Immature natural killer cell (primary cell): ENCODE measurements at regions not wholly inside any gene's neighbourhood (a gene's known extent, or its start where the extent isn't known, plus 50 kb on each side); places are given as distances from the start of the nearest gene placed in this dataset.

Experiments
- DNase-seq, 3 donors: peaks; one replicate each; pipeline ENCODE4 v3.0.0; 2022; ENCODE audit warnings: mixed read lengths in 1 of 3
- H3K27ac Mint-ChIP-seq, 6 donors: one replicate each; pipeline ENCODE4 v1.8.0; 2020; ENCODE audit warnings: mixed read lengths in 6 of 6, mild to moderate bottlenecking in 5 of 6, inconsistent platforms in 4 of 6, moderate library complexity in 3 of 6
- H3K27me3 Mint-ChIP-seq, 3 donors: one replicate each; pipeline ENCODE4 v1.8.0; 2020 to 2021; ENCODE audit warnings: low read depth in 3 of 3, mild to moderate bottlenecking in 3 of 3, mixed read lengths in 3 of 3, moderate library complexity in 3 of 3, inconsistent platforms in 1 of 3
- H3K36me3 Mint-ChIP-seq, 3 donors: one replicate each; pipeline ENCODE4 v1.8.0; 2020; ENCODE audit warnings: mixed read lengths in 3 of 3, inconsistent platforms in 2 of 3, mild to moderate bottlenecking in 2 of 3
- H3K4me1 Mint-ChIP-seq, 2 donors: one replicate each; pipeline ENCODE4 v1.8.0; 2020; ENCODE audit warnings: inconsistent platforms in 2 of 2, mild to moderate bottlenecking in 2 of 2, mixed read lengths in 2 of 2, moderate library complexity in 1 of 2
- H3K4me3 Mint-ChIP-seq, 5 donors: one replicate each; pipeline ENCODE4 v1.8.0; 2020; ENCODE audit warnings: mild to moderate bottlenecking in 5 of 5, mixed read lengths in 5 of 5, inconsistent platforms in 3 of 5, moderate library complexity in 3 of 5
- H3K9me3 Mint-ChIP-seq, 6 donors: one replicate each; pipeline ENCODE4 v1.8.0; 2020; ENCODE audit warnings: mild to moderate bottlenecking in 6 of 6, mixed read lengths in 6 of 6, inconsistent platforms in 4 of 6, moderate library complexity in 3 of 6

DNA sequence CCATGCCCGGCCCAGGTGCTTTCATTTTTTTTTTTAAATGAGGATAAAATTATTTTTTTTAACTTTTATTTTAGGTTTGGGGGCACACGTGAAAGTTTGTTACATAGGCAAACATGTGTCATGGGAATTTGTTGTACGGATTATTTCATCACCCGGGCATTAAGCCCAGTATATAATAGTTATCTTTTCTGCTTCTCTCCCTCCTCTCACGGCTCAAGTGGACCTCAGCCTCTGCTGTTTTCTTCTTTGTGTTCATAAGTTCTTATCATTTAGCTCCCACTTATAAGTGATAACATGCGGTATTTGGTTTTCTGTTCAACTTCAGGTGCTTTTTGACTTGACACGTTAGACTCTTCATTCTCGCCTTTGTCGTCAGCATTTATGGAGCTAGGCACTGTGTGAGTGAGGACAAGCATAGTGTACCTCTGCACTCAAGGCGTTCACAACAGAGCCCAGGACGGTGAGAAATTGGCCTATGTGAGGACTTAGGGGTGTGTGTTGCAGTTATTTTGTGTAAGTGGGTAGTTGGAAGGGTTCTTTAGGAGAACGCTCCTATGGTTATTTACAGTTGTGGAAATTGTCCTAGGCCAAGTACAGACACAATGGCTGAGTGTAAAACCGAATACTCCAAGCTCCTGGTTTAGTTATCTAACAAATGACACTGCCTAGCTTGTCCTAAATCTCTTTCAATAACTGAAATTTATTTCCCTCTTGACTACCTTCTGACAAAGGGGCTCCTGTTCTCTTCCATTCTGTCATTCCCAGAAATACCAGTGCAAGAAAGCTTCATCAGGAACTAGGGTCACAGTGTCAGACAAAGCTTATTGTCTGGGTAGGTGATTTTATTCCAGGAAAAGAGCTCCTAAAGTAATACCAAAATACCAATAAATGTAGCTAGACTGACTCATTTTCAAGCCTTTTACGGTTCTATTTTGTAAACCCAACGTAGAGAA, 200.5 kb upstream of the PRICKLE1 start:
- H3K9me3 Mint-ChIP-seq: peaks cover 0 to 28% (median 2%) of the 10 kb centered on the region in 6 donors
- H3K4me1 Mint-ChIP-seq: no peaks in the 10 kb centered on the region
- H3K27me3 Mint-ChIP-seq: peaks cover 0 to 1% (median 0%) of the 10 kb centered on the region in 3 donors
- no peak overlapping the region for H3K27ac Mint-ChIP-seq
- no peak for DNase-seq
- H3K36me3 Mint-ChIP-seq: peaks cover 0 to 3% (median 0%) of the 10 kb centered on the region in 3 donors
- H3K4me3 Mint-ChIP-seq: no peak overlapping the region

DNA sequence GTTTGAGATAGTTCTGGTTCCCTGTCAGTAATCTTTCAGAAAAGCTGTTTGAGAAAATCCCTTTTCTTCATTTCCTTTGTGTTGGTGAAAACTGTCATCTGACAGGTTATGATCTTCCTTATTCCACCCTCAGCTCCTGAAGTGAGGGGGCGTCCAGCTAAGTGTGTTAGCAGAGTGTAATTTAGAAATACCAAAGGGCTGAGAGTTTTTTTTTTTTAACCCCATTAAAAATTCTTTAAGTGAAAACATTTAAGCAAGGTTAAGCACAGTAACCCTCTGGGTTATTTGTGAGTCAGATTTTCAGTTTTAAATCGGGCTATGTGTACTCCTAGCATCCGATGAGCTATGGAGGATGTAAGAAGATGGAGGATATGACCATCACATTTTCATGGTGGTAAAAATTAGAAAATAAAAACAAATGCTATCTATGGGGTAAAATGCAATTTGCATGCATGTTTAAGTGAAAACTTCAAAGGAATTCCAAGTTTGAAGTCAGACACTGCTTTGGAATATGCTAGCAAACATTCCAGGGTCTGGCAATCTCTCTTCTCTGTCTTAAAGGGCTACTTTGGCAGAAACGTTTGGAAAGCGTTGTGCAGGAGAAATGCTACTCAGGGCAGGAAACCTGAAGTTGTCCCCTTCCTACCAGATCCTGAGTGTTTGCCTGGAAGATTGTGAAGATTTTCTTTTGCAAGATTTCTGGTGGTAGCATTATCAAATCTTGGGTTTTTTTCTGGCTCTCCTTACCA, 197.0 kb upstream of the PRICKLE1 start:
- no peak for DNase-seq
- no peak overlapping the region for H3K27ac Mint-ChIP-seq
- peaks cover 0 to 1% (median 0%) of the 10 kb centered on the region in 3 donors for H3K27me3 Mint-ChIP-seq
- H3K4me1 Mint-ChIP-seq: no peaks in the 10 kb centered on the region
- H3K4me3 Mint-ChIP-seq: no peak overlapping the region
- peaks cover 0 to 3% (median 0%) of the 10 kb centered on the region in 3 donors for H3K36me3 Mint-ChIP-seq
- H3K9me3 Mint-ChIP-seq: peaks cover 0 to 23% (median 3%) of the 10 kb centered on the region in 6 donors

DNA sequence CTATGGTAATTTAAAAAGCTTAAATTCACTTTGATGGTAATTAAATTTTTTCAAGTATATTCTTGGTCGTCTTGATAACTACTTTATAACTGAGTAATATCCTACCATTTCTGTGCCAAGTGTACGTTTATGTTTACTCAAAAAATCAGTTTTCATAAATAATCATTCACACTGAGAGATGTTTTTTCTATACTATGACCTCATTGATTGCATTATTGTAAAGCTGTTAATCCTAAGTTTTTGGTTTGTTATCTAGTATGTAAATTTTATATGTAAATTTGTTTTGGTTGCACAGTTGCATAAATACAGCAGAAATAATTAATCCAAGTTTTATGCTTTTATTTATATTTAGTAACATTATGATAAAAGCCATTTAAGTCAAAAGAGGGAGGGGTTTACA, 196.4 kb upstream of the PRICKLE1 start:
- Mint-ChIP-seq H3K27me3 (peaks cover 0 to 1% (median 0%) of the 10 kb centered on the region in 3 donors), H3K9me3 (peaks cover 0 to 23% (median 3%) of the 10 kb centered on the region in 6 donors), H3K36me3 (peaks cover 0 to 3% (median 0%) of the 10 kb centered on the region in 3 donors), H3K4me3 (no peak overlapping the region), H3K27ac (no peak overlapping the region), H3K4me1 (no peaks in the 10 kb centered on the region)
- DNase-seq: no peak

DNA sequence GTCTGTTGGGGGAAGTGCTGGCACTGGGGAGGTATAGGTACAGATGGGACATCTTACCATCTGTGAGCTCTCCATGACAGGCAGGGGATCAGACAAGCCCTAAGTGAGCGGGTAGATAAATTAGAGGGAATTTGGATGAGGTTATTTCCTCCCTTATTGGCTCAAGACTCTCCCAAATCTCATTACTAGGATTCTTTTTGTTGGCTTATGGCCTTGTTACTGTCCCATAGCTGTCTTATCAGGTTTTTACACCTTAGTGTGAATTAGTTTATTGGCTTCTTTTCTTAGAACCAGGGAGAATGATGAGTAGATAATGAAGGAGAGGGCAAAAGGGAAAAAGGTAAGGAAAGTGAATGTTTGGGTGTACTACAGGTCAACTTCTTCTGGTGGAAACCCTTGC, 191.1 kb upstream of the PRICKLE1 start:
- no peak for DNase-seq
- no peaks in the 10 kb centered on the region for H3K4me1 Mint-ChIP-seq
- H3K27ac Mint-ChIP-seq: no peak overlapping the region
- no peaks in the 10 kb centered on the region for H3K36me3 Mint-ChIP-seq
- H3K4me3 Mint-ChIP-seq: no peak overlapping the region
- no peaks in the 10 kb centered on the region for H3K27me3 Mint-ChIP-seq
- H3K9me3 Mint-ChIP-seq: peaks cover 2 to 8% (median 4%) of the 10 kb centered on the region in 6 donors

DNA sequence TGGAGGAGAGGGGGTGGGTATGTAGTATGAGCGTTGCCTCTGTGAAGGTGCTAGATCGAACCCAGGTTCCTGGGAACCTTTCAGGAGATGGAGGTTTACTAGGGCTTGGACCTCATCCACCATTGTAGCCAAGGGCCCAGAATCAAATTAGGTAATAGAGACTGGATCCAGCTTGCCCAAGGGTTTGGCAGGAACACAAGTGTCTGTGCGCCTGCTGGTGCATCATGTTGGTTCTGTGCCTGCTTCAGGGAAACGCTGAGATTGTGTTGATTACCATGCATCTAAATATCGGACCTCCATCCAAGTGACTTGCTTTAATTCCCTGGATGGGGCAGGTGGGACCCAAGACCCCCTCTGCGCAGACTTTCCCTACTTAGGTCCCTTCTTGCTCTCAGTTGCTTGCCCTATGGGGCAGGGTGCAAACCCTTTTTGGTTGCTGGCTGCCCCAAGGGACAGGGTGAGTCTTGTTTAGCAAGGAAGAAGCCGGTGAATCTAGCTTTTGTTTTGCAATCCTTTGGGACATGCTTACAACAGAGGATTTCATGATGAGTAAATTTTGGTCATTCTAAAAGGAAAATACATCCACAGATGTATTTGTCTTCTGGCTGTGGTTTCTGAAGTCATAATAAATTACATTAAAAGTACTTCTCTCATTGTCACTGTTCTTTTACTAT, 189.8 kb upstream of the PRICKLE1 start:
- Mint-ChIP-seq H3K4me1 (no peaks in the 10 kb centered on the region), H3K9me3 (peaks cover 2 to 8% (median 4%) of the 10 kb centered on the region in 6 donors), H3K36me3 (no peaks in the 10 kb centered on the region), H3K27ac (no peak overlapping the region), H3K4me3 (no peak overlapping the region), H3K27me3 (no peaks in the 10 kb centered on the region)
- no peak for DNase-seq

DNA sequence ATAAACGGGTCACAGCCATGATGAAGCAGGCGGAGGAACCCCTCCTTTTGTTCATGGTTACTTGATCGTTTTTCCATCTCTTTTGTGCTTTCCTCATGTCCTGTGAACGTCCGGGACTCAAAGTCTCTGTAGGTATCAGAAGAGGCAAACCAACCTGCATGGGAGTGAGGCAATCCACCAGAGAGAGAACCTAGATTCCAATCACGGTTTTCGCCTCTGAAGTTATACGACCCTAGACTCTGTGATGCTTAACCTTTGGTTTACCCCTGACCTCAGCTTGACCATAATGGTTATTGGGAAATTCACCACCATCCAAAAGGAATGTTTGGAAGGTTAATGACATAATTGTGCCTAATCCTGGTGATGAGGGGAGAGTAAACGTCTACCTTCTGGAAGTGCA, 186.8 kb upstream of the PRICKLE1 start:
- Mint-ChIP-seq H3K27me3 (no peaks in the 10 kb centered on the region), H3K36me3 (no peaks in the 10 kb centered on the region), H3K27ac (no peak overlapping the region), H3K9me3 (peaks cover 3 to 13% (median 7%) of the 10 kb centered on the region in 6 donors), H3K4me1 (no peaks in the 10 kb centered on the region), H3K4me3 (no peak overlapping the region)
- no peak for DNase-seq

DNA sequence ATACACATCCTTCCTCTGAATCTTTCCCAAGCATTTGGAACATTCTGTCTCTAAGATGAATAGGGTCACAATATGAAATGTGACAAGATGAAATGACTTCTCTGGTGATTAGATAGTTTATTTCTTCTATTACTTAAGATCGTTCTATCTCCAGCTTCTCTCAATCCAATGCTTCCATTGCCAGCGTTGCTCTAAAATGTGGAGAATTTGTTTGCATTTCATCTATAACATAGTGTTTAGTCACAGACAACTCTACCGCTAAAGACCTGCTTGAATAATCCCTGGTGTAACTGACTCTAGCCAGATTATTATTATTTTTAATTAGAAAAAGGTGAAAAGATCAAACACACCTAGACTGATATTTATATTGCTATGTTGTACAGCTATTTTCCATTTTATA, 184.7 kb upstream of the PRICKLE1 start:
- H3K9me3 Mint-ChIP-seq: peaks cover 0 to 18% (median 11%) of the 10 kb centered on the region in 6 donors
- H3K27ac Mint-ChIP-seq: no peak overlapping the region
- no peaks in the 10 kb centered on the region for H3K27me3 Mint-ChIP-seq
- H3K36me3 Mint-ChIP-seq: no peaks in the 10 kb centered on the region
- DNase-seq: no peak
- no peak overlapping the region for H3K4me3 Mint-ChIP-seq
- no peaks in the 10 kb centered on the region for H3K4me1 Mint-ChIP-seq

DNA sequence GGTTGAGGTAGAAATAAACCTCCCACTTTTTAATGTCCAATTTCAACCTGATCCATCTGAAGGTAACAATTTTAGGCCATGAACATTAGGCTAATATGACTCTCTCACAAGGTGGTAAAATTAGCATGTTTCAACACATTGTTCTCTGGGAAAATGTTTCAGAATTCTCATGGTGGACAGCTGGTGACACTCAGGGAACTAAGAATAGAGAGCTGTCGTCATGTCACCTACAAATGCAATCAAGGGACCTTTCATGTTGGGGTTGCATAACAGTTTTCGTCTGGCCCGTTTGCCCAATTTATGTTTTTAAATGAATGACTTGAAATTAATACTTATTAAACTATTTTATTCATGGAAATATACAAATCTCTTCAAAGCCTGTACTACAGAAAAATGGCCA, 180.7 kb upstream of the PRICKLE1 start:
- peaks cover 3 to 29% (median 9%) of the 10 kb centered on the region in 6 donors for H3K9me3 Mint-ChIP-seq
- no peaks in the 10 kb centered on the region for H3K4me1 Mint-ChIP-seq
- DNase-seq: no peak
- H3K27me3 Mint-ChIP-seq: peaks cover 0 to 2% (median 0%) of the 10 kb centered on the region in 3 donors
- no peak overlapping the region for H3K4me3 Mint-ChIP-seq
- H3K36me3 Mint-ChIP-seq: no peaks in the 10 kb centered on the region
- H3K27ac Mint-ChIP-seq: no peak overlapping the region

DNA sequence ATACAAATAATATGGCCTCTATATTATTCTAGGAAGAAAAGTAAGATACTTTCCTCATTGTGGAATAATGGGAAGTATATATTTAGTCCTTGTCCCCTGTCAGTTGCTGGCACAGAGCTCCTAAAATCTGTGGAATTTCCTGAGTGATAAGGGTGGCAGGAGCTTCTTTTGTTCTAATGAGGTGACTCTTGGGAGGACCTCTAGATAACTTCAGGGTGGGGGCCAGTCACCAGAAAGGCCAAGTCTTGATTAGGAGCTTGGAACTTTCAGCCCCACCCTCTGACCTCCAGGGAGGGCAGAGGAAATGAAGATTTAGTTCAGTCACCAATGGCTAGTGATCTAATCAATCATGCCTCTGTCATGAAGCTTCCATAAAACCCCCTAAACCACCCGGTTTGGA, 179.9 kb upstream of the PRICKLE1 start:
- Mint-ChIP-seq H3K36me3 (no peaks in the 10 kb centered on the region), H3K4me3 (no peak overlapping the region), H3K4me1 (no peaks in the 10 kb centered on the region), H3K27ac (no peak overlapping the region), H3K9me3 (peaks cover 3 to 32% (median 9%) of the 10 kb centered on the region in 6 donors), H3K27me3 (peaks cover 0 to 2% (median 0%) of the 10 kb centered on the region in 3 donors)
- no peak for DNase-seq

DNA sequence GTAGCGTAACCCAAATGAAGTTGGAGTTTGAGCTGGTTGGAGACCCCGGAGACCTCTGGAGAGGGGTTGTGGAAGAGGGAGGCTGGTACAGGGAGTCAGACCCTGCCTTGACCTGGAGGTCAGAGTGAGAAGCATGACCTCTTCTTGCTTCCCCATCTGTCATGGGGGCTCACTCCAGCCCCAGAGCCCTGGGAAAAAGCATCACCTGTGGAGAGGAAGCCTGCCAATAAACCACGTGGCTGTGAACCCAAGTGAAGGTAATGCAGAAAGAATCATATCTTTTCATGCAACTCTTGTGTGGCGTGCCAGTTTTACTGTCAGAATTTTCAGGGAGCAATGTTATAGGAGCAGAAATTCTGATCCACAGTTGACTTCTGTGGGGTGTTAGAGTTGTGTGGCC, 178.5 kb upstream of the PRICKLE1 start:
- no peak for DNase-seq
- peaks cover 0 to 2% (median 0%) of the 10 kb centered on the region in 3 donors for H3K27me3 Mint-ChIP-seq
- no peak overlapping the region for H3K27ac Mint-ChIP-seq
- no peaks in the 10 kb centered on the region for H3K36me3 Mint-ChIP-seq
- H3K4me3 Mint-ChIP-seq: no peak overlapping the region
- peaks cover 4 to 42% (median 9%) of the 10 kb centered on the region in 6 donors for H3K9me3 Mint-ChIP-seq
- no peaks in the 10 kb centered on the region for H3K4me1 Mint-ChIP-seq

DNA sequence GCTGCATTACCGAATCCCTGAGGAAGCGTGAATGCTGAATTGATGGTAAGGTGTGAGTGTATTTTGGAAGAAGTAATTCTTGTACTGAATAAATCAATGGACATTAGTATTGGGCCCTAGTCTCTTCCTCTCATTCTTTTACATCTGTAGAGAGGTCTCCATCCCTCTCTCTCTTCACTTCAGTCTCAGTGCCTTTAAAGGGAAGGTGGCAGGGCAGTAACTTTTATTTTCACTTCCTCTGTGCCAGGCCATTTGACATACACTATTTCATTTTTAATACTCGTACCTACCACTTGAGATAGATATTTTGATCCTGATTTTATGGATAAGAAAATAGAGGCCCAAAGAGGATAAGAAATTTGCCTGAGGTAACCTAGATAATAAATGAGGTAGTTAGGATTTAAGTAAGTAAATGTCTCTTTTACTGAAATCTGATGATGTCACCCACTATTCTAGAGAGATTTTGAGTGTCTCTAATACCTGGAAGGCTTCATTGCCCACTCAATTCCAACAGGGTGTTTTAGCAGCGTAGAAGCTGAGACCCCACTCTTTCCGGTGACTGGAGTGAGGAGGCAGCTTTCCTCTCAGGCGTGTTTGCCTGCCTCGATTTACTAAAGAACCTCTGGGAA, 177.9 kb upstream of the PRICKLE1 start:
- no peak for DNase-seq
- H3K9me3 Mint-ChIP-seq: peaks cover 3 to 45% (median 8%) of the 10 kb centered on the region in 6 donors
- no peaks in the 10 kb centered on the region for H3K4me1 Mint-ChIP-seq
- H3K27me3 Mint-ChIP-seq: peaks cover 0 to 2% (median 0%) of the 10 kb centered on the region in 3 donors
- H3K36me3 Mint-ChIP-seq: no peaks in the 10 kb centered on the region
- H3K4me3 Mint-ChIP-seq: no peak overlapping the region
- no peak overlapping the region for H3K27ac Mint-ChIP-seq

DNA sequence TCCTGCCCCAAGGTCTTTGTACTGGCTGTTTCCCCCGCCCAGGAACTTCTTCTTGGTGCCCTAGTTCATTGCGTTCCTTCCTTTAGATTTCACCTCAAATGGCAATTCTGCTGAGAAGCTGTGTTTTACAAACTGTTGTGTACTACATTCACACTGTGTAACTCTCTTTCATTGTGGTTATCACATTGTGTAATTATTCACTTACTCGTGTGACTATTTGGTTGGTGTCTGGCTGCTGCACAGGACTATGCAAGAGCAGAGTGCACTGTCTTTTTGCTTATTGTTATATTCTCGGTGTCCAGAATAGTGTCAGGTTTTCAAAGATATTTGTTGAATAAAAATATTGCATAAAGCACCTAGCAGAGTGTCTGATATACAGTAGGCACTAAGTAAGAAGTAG, 177.2 kb upstream of the PRICKLE1 start:
- no peaks in the 10 kb centered on the region for H3K36me3 Mint-ChIP-seq
- DNase-seq: no peak
- H3K9me3 Mint-ChIP-seq: peaks cover 3 to 46% (median 7%) of the 10 kb centered on the region in 6 donors

DNA sequence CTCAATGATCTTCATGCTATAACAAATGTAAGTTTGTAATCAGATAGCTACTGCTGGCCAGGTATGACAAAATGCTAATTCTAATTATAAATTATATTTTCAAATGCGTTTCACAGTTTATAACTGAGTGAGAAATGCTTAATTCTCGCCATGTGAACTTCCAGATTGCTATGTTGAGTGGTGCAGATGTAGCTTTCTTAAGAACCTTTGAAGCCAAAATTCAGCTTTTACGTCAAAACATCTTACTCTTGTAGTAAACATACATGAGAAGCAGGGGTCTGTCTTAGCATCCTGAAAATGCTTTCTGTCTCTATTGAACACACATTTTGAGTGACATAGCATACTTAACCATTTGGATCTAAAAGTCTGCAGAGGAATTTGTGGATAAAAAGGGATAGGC, 176.5 kb upstream of the PRICKLE1 start:
- Mint-ChIP-seq H3K27ac (no peak overlapping the region), H3K4me3 (no peak overlapping the region), H3K36me3 (no peaks in the 10 kb centered on the region), H3K9me3 (peaks cover 3 to 39% (median 6%) of the 10 kb centered on the region in 6 donors), H3K4me1 (no peaks in the 10 kb centered on the region), H3K27me3 (peaks cover 0 to 2% (median 0%) of the 10 kb centered on the region in 3 donors)
- DNase-seq: no peak

More for the DNA sequence above, 177.2 kb upstream of the PRICKLE1 start:
- H3K27me3 Mint-ChIP-seq: peaks cover 0 to 2% (median 0%) of the 10 kb centered on the region in 3 donors
- no peaks in the 10 kb centered on the region for H3K4me1 Mint-ChIP-seq
- H3K27ac Mint-ChIP-seq: no peak overlapping the region
- no peak overlapping the region for H3K4me3 Mint-ChIP-seq
